NCI-H1436 (cell line): ENCODE measurements at regions not wholly inside any gene's neighbourhood (a gene's known extent, or its start where the extent isn't known, plus 50 kb on each side); places are given as distances from the start of the nearest gene placed in this dataset.
A peak's percentile ranks its signal among the peaks of the same experiment; 100 is the strongest.

Experiments used
- DNase-seq: peaks from one replicate; lab custom pipeline; 2025; lab: John Stamatoyannopoulos, UW

GRCh38 chr6:77535172-77535571 is 71.9 kb upstream of the HTR1B start:
- no peak for DNase-seq

GRCh38 chr6:77536701-77537100 is 73.4 kb upstream of the HTR1B start:
- DNase-seq, result no peak

- DNase-seq, result no peak
Observed at GRCh38 chr6:77543601-77544000, 80.3 kb upstream of the HTR1B start.

- no peak for DNase-seq
Observed at GRCh38 chr6:77548190-77548589, 84.9 kb upstream of the HTR1B start.

GRCh38 chr6:77548662-77549366 is 85.5 kb upstream of the HTR1B start:
- DNase-seq, result no peak

- DNase-seq, result no peak
Observed at GRCh38 chr6:77551135-77551534, 87.8 kb upstream of the HTR1B start.

- DNase-seq, result peak; percentile 51
Observed at GRCh38 chr6:77561768-77562314, 91.0 kb upstream of the MEI4 start.

- no peak for DNase-seq
Observed at GRCh38 chr6:77565370-77565769, 87.5 kb upstream of the MEI4 start.

GRCh38 chr6:77566235-77566634 is 86.6 kb upstream of the MEI4 start:
- DNase-seq, result no peak

GRCh38 chr6:77568570-77568969 is 84.3 kb upstream of the MEI4 start:
- DNase-seq, result no peak

GRCh38 chr6:77573843-77574242 is 79.0 kb upstream of the MEI4 start:
- DNase-seq, result no peak

GRCh38 chr6:77587963-77588362 is 64.9 kb upstream of the MEI4 start:
- no peak for DNase-seq
